CD4-positive, alpha-beta T cell treated with Interleukin-10 for 1 hour (primary cell): ENCODE measurements at regions not wholly inside any gene's neighbourhood (a gene's known extent, or its start where the extent isn't known, plus 50 kb on each side); places are given as distances from the start of the nearest gene placed in this dataset.

Experiments
- DNase-seq: peaks from one replicate; pipeline ENCODE4 v3.0.0-alpha.2; 2020

DNA sequence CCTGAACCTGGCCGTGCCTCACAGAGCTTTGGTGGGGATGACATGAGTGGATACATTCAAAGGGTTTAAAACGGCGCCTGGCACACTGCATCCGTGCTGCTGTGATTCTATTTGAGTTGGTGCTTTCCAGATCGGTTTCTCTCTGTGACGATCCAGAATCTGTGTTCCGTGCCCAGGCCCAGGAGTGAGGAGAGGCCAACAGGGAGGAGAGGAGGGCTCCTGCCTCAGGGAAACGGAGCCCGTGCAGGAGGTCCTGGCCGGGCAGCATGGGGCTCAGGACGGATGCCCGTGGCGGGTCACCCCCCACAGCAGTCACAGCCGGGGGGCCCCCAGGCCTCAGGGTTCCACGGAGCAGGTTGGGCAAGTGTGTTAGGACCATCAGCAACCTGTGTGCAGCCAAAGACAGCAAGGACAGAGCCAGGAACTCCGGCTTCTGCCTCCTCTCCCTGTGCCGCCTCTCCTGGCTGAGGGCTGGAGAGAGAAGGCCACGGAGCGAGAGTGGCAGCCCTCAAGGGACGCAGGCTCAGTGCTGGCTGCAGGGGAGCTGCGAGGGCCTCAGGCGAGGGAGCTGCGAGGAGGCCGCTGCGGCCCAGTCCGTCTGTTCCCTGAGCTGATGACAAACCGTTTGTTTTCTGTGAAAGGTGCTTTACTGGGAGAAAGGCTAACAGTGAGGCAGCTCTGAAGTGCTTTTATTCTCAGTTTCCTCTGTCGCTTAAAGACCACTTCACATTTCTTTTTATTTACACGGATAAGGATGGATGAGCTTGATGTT lies 99.3 kb downstream of the METRNL start:
- DNase-seq: no peak

GRCh38 chr17:83179374-83179773 lies 100.0 kb downstream of the METRNL start:
- DNase-seq: no peak

GRCh38 chr17:83179811-83180210 lies 100.4 kb downstream of the METRNL start:
- no peak for DNase-seq

DNA sequence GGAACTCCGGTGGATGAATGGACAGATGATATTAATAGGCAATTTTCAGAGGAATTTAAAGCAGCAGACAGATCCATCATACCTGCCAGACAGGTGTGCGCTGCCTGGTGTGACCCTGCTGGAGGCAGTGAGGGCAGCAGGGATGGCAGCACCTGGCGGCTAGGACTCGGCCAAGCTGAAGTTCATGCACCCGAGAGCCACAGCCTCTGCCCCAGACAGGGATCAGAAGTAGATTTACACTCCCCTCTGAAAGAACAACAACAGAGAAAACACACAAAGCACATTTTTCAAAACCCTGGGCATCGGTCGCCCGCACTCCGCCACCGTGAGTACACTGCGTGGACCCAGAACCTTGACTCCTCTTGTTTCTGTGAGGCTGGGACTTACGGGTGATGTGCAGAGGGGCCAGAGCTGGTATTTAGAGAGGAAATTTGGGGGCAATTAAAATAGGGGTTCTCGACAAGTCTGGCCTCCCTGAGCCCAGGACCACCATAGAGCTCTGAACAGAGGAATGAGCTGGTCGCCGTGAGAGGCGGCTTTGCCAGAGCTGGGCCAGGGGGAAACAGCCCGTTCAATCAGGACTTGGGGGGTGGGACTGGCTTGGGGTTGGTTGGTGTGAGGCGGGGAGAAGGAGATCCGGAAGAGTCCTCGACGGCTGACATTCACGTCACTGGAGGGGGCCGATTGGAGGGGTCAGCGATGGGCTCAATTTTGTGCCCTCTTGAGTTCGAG lies 101.0 kb downstream of the METRNL start:
- no peak for DNase-seq

DNA sequence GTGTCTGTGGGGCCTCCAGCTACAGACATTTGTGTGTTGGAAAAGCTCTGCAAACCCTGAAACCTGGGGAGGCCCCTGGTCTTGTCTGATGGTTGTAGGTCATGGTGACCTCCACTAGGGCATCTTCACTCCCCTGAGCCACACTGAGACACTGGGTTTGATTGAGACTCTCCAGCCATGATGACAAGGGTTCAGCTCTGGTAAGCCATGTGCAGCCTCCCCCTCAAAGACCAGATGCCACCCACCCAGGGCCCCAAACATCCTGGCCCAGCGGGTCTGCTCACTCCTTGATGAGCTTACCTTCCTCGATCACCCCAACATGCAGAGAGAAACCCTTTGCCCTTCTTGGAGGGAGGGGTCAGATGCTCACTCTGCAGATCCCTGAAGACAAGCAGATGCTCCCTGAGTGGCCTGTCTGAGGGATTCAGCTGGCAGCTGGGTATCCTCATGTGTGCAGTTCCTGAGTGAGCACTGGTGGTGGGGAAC lies 101.6 kb downstream of the METRNL start:
- DNase-seq: no peak

GRCh38 chr17:83181991-83182619 lies 102.7 kb downstream of the METRNL start:
- DNase-seq: no peak

- no peak for DNase-seq
Measured at GRCh38 chr17:83182620-83183101, 103.3 kb downstream of the METRNL start.

DNA sequence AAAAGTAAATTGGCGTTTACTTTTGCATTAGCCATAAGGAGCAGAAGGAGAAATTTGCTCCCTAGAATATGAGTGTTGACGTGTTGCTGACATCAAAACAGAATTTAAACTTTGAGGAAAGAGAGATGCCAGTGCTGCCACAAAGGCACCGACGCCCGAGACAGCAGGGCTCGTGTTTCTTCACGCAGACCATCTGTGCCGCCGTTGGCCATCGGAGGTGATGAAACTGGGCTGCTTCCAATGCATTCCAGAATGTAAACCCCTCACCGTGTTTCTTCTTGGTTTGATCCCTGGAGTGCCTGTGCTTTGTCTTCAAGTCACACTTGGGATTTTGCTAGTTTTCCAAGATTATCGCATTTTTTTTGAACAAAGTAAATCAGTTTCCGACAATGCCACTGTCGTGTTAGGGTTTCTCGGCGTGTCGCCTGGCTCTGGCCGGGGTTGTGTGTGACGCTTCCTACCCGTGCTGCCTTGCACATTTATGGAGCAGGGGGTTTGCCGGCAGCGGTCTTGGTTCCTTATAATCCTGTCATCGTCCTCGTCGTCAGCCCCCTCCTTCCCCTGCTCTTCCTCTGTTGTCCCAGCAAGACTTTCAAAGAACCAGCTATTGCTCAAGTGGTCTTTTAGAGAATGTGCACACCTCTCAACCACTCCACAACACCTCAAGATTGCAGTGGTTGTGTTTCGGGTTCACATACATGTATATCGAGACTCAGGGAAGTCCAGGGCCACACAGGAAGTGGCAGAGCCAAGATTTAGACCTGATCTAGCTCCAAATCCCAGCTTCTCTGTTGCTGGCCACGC lies 103.9 kb downstream of the METRNL start:
- no peak for DNase-seq

DNA sequence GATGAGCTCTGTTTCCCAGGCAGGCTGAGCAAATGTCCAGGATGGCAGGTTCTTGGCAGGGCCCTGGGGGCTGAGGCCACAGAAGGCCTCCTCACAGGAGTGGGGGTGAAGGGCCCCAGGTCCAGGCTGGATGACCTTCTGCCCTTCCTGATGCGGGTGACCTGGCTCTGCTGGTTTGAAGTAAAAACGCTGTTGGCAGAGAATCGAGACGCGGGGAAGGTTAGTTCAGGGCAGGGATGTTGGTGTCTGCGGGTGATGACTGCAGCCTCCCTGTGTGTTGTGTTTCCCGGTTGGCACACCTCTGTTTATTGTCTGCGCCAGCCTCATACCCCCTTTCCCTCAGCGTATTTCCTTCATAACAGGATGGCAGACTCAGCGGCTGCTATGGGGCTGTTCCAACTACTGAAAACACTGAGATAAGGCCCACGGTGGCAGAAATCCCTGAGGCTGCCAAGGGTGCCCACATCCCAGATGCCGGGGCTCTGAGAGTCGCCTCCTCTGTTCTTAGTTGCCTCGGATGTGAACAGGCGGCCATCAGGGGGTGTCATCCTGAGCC lies 104.6 kb downstream of the METRNL start:
- DNase-seq: no peak

DNA sequence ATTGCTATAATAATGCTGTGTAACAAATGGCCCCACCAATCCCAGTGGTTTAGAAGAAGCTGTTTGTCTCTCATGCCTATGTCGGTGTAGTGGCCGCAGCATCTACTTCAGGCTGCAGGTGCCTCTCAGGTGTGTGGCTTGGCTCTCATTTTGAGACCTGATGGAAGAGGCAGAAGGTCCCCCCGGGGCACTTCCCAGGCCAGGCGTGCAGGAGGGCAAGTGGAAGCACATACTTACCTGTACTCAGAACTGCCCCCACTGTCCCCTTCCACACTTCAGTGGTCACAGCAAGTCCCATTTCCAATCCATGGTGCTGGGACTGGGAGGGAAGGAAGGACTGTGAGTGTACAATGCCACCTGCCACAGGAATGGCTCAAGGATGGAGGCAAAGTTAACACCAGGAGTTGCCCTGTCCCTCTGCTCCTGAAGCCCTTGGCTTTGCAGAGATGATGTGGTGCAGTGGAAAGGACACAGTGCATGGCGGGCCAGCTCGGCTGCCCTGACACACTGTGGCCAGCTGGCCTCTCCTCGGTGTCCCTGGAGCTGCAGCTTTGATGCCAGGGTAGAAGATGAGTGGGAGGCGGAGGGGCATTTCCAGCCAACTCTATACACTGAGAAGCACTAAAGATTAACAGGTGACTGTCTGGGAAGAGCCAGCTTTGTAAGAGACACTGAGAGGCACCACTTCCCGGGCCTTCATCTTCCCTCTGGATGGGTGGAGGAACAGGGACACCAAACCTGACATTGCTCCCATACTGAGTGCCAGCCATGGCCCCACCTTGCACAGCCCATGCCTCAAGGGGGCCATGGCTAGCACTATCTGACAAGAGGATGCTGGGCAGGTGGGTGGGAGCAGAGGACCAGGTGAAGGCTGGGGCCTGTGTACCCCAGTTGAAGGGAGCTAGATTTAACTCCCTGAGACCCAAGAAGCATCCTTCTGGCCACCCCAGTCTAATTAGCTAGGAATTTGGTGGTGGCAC lies 105.9 kb downstream of the METRNL start:
- DNase-seq: no peak

GRCh38 chr17:83186226-83186625 lies 106.8 kb downstream of the METRNL start:
- DNase-seq: no peak

DNA sequence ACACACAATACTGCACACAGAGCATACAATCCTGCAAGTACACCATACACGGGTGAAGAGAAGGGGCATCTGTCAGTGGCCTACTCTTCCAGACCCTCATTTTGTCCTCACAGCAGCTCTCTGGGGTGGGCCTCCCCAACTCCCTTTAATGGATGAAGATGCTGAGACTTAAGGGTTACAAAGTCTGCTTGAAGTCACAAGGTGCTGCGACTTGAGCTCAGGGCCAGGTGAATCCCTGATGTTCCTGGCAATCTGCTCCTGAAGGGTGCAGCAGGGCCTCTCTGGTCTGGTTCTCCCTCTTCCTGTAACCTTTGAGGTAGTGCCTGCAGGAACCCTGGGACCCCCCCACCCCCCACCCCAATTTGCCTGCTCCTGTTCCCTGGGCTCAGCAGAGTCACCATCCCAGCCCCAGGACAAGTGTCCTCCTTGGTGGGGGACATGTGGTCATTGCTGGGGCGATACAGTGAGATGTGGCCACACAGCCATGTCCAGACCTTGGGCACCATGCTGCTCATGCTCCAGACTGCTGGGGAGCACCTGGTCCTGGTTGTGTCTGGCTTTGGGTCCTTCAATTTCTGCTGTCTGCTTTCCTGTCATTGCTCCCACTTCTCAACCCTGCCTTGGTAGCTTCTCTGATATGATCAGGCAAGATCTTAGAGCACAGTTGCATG lies 107.5 kb downstream of the METRNL start:
- DNase-seq: no peak

DNA sequence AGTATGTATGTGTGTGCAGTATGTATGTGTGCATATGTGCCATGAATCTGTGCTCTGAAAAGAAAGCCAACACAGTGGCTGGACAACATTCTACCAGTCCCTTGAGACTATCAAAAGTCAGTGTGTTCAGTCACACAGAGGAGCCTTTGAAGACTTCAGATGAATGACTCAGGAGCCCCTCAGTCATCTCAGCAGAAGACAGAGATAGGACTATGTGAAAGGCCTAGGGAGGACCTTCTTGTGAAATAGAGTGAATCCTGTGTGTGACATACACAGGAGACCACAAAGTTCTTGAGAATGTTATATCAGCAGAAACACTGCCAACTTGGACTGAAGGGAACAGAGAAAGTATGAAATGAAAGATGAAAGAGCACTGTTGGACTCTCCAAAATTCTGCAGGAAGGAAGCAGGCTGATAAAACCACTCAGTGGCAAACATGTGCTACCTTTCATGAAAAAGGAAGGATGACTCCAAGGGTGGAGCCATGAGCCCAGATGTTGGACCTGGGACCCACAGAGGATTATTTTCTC lies 108.4 kb downstream of the METRNL start:
- no peak for DNase-seq

DNA sequence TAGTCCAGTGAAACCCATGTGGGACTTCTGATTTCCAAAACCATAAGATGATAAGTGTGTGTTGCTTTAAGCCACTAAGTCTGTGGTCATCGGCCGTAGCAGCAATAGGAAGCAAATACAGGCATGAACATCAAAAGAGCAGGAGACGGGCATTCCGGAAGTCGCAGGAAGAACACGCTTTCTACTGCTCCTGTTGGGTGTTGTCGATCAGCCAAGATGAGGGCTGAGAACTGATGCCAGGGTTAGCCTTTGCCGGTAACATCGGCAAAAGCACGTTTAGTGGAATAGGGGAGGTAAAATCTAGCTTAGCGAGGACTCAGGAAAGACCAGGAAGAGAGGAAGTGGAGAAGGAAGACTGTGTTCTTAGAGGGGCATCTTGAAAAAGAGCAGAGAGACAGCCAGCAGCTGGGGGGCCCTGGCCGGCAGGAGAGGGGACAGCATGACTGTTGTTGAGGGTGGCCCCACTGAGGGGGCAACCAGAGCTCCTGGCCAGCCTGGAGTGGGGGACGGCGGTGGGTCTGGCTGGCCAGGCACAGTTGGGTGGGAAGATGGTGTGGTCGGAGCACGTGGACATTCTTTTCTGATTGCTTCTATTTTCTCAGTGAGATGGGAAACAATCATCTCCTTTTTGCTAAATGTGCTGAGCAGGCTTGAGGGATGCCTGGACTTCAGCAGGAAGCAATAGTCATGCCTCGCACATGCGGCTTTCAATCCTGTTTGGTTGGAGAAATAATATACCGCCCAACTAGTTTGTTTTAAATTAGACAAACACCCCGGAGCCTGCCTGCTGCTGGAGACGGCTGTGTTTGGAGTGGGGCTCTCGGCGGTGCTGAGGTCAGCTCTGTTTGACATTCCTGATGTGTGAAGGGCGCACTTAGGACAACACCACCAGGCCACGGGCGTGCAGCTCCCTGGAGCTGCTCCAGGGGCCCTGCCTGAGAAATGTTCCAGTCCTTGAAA lies 109.9 kb downstream of the METRNL start:
- DNase-seq: no peak

GRCh38 chr17:83190004-83190385 lies 110.6 kb downstream of the METRNL start:
- DNase-seq: no peak

- DNase-seq: no peak
Measured at GRCh38 chr17:83190601-83191387, 111.4 kb downstream of the METRNL start.

- no peak for DNase-seq
Measured at GRCh38 chr17:83191388-83192160, 112.2 kb downstream of the METRNL start.
